ENCODE measurements at regions not wholly inside any gene's neighbourhood (a gene's known extent, or its start where the extent isn't known, plus 50 kb on each side); places are given as distances from the start of the nearest gene placed in this dataset.

DNA sequence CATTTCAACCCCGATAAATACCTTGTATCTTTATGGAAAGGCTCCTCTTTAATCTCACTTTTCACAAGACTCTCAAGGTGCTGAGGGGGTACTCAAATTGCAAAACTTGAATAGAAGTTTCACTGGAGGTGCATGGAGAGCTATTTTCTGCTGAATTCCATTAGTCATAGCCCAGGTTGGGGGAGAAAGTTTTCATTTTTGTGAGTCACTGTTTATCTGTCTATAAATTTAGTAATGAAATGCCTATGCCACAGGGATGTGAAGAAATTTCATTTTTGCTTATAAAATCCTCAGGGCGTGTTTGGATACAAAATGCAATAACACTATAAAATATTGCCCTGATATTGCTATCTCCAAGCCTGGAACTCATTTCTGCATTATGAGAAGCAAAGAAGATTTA, 346.3 kb downstream of the LRATD1 start:
- TF ChIP-seq GATA3 (IDR thresholded peaks at IDR 0.05; ENCODE audit: low read depth, low read length), result no peak
- TF ChIP-seq GATA2 (IDR thresholded peaks at IDR 0.05; ENCODE audit: low read depth, low read length), result no peak

Measured in SH-SY5Y (cell line).